Esophagus mucosa (tissue), 1 donor: ENCODE measurements at regions not wholly inside any gene's neighbourhood (a gene's known extent, or its start where the extent isn't known, plus 50 kb on each side); places are given as distances from the start of the nearest gene placed in this dataset.
"Not testable (repeated sequence)": the region's sequence is repeated elsewhere in the genome, so short reads cannot be mapped to it uniquely, and the experiment has no call there.

Experiments
- ATAC-seq: fragments of 200-7000 bp; cut with Tn5 transposase; one replicate; pipeline ENCODE4 v1.9.1; 2020
- donor health status: DM: yes; HTN: yes; CAD: no.

DNA sequence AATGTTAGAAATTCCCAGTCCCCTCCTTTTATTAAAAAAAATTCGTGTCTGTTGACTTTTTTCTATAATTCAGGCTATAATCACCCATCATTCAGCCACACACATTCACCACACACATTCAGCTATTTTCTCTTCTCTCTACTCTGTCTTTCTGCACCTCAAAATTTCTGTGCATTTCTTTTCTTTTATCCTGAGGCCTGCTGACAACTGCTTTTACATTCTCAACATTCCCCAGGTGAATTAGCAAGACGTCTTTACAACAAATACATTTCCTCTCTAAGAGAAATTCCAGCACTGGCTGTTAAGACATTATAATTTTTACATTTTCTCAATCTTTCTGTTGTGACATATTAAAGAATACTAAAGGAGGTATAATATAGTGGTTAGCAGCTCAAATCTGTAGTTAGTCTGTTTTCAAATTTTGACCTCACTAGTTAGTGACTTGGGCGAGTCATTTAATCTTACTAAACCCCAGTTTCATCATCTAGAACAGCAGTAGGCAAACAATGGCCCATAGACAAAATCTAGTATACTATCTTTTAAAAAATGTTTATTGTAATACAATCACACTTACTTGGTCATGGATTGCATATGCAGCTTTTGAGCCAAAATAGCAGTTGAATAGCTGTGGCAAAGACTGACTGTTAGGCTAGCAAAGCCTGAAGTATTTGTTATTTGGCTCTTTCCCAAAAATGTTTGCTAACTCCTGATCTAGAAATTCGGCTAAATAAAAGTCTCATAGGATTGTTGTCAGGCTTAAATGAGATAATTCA is 350.7 kb downstream of the NSUN3 start:
- no peak for ATAC-seq

DNA sequence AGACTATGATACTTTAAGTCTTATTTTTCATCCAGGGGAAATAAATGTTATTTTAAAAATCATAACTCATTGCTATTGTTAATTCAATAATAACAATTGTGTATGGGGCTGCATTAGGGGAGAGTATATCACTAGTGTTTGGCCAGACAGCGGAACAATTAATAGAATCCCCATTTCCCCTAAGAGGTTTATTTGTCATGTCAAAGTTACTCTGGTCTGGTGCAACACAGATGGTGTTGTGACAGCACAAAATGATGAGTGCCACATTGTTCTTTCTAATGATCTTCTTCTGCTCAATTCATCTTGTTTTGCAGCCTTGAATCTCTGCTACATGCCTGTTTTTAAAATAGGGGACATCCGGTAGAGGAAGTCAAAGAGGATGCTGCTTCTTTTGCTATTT is 351.6 kb downstream of the NSUN3 start:
- no peak for ATAC-seq

DNA sequence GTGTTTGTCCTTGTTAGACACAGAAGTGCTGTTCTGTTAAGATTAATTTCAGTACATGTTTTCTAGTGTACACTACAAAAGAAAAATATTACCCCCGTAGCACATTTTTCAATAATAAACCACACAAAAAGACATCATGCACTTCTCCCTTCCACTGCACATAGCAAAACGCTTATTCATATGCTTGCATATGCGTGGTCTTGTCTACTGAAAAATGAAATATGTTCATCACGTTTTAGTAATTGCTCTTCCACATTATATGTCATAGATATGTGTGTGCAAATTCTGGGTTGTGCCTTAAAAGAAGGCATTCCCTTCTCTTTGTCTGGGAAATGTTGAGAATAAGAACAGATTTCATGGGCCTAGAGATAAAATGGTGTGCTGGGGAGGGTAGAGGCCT is 353.9 kb downstream of the NSUN3 start:
- ATAC-seq = no peak

DNA sequence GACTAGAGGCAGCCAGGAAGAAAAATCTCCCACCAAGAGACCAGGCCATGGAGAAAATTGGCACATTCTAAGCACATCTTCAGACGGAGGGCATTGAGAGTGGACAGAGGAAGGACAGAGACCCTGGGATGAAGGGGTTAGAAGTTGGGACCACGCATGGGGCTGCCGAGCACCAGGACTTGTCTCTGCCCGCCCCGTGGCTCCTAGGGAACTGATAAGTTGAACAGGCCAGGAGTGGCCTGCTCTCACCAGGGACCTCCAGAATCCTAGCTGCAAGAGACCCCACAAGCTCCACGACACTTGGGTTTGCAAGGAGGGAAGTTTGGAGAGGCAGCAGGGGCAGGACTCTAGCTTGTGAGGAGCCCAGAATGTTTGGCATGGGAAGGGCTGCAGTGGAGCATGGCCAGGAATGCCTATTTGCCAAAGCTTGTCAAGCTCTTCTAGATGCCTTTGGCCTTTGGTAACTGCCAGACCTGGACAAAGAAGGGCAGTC is 355.1 kb downstream of the NSUN3 start:
- ATAC-seq = no peak

DNA sequence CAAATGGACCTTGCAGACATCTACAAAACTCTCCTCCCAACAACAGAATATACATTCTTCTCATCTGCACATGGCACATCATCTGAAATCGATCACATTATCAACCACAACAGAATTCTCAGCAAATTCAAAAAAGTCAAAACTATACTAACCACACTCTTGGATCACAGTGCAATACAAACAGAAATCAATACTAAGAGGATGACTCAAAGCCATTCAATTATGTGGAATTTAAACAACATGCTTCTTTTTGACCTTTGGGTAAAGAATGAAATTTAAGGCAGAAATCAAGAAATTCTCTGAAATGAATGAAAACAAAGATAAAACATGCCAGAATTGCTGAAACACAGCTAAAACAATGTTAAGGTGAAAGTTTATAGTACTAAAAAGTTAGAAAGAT is 358.1 kb downstream of the NSUN3 start:
- no peak for ATAC-seq

DNA sequence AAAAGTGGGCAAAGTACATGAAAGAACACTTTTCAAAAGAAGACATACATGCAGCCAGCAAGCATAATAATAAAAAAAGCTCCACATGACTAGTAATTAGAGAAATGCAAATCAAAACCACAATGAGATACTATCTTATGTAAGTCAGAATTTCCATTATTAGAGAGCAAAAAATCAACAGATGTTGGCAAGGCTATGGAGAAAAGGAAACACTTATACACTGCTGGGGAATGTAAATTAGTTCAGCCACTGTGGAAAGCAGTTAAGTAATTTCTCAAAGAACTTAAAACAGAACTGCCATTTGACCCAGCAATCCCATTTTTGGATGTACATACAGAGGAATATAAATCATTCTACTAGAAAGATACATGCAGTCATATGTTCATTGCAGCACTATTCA is 360.7 kb downstream of the NSUN3 start:
- ATAC-seq = no peak

DNA sequence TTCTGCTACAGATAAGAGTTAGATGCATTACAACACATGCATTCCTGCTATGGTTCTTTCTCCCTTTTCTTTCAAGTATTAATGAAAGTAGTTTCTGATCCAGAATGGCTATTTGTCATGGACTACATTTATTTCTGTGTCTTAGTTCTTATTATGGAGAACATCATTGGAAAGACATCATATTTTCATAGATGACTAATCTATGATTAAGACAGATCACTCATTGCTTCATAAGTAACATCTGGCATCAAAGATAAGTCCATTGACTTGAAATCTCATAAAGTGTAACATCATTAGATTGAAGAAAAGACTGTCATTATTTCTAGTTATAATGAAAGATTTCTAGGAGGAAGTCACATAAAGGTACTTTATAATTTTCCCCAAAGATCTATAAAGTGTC is 366.7 kb downstream of the NSUN3 start:
- no peak for ATAC-seq

DNA sequence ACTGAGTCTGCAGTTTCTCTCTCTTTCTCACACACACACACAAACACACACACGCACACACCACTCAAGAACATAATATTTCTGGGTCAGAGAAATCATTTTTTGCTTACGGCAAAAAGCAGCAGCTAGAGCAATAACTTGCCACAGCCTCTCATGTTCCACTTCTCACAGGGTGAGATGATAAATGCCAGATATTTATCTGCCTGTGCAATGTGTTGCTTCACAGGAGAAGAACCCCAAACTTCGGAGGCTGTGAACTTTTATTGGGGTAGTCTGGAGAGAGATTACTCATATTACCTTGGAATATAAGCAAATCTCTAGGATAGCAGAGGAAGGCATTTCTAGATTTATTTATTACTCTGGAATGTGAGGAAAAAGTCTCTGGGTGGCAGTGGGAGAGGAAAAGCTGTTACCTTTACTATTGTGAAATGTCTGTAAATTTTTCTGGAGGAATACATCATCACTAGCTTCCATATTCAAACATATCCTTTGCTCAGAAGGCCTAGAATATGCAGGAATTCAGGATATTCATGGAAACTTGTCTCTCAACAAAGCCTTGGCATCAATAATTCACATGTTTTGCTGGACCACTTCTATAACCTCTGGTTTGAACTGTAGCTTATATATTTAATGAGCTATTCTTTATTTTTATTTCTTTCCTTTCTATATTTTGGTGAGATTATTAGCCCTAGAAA is 369.2 kb downstream of the NSUN3 start:
- no peak for ATAC-seq

DNA sequence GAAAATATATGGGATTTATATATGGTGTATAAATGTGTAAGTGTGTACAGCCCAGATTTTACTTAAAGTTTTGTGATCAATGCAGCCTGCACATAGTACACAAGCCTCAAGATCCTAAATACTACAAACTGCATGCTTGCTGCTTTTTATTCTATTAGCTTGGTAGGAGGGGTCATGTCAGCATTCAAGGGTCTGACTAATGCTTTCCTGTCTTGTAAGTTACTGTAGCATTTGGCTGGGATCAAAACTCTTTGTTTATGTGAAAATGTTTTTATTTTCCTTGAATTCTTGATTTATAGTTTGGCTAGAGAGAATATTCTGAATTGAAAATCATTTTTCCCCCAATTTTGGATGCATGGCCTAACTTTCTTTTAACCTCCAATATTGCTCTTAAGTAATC is 370.9 kb downstream of the NSUN3 start:
- ATAC-seq = no peak

DNA sequence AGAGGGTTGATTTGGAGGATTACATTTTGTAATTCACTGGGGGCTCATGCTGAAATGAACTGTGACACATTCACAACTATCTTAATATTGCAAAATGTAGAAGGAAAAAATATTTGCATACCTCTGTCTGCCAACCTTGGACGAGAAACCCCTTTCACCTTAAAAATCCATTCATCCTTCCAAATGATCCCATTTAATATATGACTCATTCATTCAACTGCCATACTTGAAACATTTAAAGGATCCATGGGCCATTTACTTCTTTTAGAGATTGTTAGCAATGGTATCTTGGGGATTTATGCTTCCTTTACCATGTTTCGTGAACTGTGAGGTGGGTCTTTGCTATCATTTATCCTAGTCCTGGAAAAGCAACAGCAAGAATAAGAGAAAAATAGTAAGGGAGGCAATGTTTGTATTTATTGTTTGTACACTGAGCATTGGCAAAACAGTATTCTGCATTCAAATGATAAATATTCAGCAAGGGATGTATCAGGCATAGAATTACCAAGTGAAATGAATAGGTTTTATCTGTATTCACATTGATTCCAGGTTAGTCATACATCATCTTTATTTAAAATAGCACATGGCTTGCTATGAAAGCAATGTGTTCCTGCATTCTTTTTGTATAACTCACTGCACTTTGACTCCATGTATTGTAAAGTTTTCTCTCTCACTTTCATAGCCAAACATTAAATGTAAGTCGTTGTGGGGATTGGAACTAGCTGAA is 378.1 kb downstream of the NSUN3 start:
- no peak for ATAC-seq

DNA sequence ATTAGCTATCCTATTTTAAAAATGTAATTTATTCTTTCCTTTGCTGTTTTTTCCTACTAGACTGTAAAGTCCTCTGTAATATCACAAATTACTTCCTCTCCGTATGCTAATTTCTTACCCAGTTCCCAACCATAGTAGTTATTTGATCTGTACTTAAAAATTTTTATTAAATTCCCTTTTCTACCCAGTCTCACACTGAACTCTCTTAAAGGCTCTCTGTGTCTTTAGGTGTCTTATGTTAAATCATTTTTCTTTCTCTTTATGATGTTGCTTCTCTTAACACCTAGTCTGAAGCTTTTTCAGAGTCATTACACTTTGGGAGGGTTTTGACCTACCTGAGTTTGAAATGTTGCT is 378.6 kb downstream of the NSUN3 start:
- no peak for ATAC-seq

DNA sequence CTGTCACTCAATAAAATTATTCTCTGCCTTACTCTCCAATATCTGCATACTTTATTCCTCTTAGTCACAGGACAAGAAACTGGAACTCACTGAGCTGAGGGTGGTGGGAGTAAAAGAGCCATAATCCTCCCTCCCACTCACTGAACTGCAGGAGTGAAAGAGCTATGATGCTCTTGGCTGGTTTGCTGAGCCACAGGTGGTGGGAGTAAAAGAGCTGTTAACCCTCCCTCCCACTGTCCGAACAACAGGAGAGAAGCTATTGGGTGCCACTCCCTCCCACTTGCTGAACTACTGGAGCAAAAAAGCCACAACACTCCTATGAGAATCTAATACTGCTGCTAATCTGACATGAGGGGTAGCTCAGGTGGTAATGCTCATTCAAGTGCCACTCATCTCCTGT is 391.0 kb downstream of the NSUN3 start:
- ATAC-seq = no peak

DNA sequence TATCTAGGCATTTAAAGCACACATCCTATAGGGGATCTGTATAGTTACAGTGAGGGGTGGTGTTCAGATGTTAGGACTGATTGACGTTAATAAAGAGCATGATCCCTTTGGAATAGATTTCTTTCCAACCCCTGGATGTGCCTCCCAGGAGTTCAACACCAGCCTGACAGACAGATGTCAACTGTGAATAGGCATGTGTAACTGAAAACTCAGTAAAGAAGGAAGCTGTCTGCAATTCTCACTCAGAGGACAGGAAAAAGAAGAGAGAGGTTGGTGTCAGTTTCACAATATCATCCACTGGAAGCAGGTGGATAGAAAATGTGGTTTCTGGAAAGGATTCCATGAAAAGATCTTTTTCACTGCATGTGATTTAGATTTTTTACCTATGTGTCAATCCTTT is 396.3 kb downstream of the NSUN3 start:
- ATAC-seq = no peak

DNA sequence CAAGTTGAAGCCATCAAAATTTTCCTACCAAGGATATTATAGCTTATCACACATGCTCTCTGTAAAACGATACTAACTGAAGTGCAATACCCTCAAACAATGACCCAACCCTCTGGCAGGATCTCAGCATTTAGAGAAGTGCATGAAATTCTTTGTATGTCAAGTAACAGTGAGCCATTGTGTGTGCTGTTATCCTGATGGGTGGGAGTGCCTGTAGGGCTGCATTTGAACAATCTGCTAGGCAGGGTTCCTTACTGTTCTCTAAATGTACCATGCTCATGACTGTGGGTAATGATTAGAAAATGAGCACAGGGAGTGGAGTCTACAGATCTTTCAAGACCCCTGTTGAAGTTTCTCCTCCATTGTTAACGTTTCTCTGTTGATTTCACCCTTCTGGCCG is 398.1 kb downstream of the NSUN3 start:
- ATAC-seq = no peak

DNA sequence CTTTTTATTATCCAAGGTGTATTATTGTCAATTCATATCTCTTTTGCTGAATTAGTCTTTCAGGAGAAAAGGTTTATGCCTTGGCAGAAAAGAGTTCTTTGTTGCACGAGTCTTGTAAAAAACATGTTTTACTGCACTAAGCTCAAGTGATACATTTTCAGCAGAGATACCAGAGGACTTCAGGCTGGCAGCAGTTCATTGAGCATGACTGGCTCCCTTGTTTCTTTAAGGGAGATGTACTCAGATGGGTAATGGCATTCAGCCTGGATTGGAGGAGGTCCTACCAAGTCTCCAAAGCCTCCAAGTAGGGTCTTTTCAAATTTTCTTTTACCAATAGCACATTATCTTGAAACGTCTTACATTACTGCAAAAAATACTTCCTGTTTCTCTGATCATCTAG is 400.1 kb downstream of the NSUN3 start:
- ATAC-seq = no peak

DNA sequence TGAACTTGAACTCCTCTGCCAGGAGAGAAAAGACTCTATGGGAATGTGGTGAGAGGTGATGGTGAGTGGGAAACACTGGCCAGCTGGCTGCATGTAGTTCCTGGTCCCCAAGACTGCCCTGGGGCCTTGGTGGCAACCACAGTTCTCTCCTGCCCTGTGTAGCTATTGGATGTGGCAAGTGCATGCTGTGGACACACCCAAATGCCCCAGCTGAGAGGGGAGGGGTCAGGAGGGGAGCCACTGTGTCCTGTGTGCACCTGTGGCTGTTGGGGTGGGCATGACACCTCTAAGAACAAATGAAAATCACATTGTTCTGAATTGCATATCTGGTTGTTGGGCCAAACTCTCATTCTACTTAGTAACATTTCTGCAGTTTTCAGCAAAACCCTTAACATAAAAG is 409.6 kb downstream of the NSUN3 start:
- no peak for ATAC-seq

DNA sequence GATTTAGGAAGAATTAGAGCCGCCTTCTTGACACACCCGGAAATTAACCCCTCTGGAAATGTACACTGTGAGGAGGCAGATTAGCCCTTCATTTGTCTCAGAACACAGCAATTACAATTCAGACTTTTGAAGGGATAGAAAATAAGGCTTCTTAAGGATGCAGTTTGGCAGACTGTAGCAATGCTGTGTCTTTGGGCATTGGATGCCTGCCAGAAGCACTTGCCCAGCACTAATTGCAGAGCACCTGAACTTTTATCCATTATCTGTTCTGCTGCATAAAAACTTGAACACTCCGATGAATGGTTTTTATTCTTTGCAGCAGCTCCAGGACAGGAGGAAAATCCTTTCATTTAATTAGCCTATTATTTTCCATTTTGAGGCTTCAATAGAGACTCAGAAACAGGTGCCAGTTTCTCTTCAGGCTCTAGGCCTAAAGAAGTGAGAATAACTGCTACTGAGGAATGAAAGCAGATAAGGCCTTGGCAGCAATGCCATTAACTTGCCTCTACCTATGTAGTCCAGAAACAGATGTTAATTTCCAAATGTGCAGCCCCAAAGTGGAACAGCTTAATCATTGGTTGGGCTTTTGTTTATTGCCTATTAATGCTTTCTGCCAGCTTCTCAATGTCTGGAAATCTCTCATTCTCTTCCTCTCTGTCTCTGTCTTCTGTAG is 418.5 kb downstream of the NSUN3 start:
- ATAC-seq = no peak

DNA sequence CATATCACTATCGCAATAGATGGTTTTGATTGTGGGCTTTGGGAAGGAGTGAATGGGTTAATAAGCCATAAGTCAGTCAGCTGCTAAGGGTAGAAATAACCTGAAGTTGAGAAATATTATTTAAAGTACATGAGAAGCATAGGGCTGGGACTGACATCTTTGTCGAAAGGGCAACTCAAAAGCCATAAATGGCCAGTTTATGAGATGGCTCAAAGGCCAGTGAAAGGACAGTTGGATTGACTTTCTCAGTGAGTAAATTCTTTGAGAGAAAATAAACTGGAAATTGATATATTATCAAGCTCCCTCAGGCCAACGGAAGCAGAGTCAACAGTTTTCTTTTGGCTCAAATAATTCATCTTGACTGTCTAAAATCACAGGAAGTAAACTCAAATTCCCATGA is 419.8 kb downstream of the NSUN3 start:
- no peak for ATAC-seq

DNA sequence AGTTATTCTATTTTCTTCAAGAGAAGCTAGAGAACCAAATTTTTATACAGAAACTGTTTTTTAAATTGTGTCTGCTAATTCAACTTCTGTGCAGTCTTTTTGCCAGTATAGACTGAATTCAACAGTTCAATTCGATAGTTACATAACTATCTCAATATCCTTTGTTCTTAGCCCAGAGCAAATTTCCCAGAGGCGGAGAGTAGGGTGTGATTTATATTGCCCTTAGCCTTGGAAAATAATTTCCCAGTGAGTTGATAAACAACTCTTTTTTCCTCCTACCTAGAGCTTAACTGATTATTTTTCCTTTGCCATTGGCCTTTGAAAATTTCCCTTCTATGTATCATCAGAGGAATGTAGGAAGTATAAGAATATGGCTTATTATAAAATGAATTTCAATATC is 420.5 kb downstream of the NSUN3 start:
- no peak for ATAC-seq

DNA sequence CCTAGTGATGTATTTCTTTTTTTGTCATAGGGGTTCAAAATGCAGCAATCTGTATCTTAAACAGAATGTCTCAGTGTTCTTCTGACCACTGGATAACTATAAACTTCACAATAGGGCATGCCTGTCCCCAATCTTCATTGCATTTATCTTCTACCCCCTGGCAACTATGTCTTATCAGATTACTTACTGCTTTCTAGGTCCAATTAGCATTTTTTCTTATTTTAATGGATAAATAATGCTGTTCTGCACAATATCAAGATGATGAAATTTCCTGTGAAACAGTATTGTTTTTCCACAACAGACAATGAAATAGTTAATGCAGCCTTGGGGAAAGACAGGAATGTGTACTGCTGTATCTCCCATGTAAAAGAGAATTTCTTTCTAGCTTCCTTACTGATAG is 432.1 kb downstream of the NSUN3 start:
- no peak for ATAC-seq

DNA sequence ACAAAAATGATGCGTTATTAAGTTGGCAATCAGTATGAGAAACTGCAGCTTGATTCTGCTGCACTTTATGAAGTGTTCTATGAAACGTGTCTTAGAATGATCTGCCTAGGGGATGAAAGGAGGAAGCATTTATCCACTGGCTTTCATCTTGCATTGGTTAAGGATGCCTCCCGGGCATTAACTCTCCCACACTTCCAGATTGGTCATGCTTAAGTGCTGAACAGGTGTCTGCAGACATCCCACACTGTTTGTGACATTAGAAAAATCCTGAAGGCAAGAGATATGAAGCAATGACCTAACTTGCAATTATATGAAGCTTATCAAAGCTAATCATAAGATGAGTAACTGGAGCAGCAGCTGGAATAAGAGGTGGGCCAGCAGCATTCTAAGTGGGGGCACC is 437.3 kb downstream of the NSUN3 start:
- ATAC-seq = no peak

DNA sequence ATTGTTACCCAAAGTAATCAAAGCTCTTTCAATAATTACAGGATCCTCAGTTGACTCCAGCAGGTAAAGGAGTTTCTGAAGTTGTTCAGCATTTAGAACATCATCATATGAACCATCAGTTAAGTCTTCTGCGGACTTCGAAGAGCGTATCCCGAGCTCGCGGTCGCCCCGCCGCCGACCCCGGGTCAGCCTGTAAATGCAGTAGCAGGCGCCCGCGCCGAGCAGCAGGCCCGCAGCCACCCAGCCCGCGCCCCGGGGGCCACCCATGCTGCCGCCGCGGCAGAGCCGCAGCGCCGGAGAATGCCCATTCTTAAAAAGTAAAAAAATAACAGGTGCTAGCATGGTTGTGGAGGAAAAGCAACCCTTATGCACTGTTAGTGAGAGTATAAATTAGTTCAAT is 444.5 kb downstream of the NSUN3 start:
- not testable (repeated sequence) for ATAC-seq

DNA sequence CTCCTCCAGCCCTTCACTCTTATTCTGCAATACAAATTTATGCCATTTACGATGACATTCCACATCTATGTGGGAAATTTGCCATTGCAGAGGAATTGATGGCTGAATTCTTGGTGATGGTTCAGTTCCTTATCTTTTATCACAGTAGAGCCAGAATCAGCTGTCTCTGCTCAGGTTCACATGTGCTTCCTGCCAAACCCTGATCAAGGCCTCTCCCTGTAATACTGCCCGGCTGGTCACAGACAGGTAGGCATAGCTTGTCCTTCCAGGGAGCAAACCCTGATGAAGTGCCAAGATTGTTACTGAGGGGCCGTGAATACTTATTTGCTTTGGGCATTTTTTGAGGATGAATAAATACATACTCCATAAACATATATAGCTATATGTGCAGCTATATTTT is 450.0 kb downstream of the NSUN3 start:
- no peak for ATAC-seq
